GM23338 (cell line): ENCODE measurements at regions not wholly inside any gene's neighbourhood (a gene's known extent, or its start where the extent isn't known, plus 50 kb on each side); places are given as distances from the start of the nearest gene placed in this dataset.
"Not testable (repeated sequence)": the region's sequence is repeated elsewhere in the genome, so short reads cannot be mapped to it uniquely, and the experiment has no call there.

ENCODE experiments used
- ATAC-seq: fragments of 200-7000 bp; cut with Tn5 transposase; 3 replicates; pipeline ENCODE4 v1.9.1; 2020
- DNase-seq: peaks from one replicate; pipeline ENCODE4 v3.0.0-alpha.2; 2015; ENCODE audit warnings: low spot score
- H2AFZ ChIP-seq: fragments of 200-600 bp; sonication (generic); 2 replicates; pipeline ENCODE4 v1.8.0; 2016; ENCODE audit warnings: antibody characterized with exemption, mild to moderate bottlenecking, moderate library complexity
- H3F3A ChIP-seq: fragments of 200-600 bp; sonication (generic); replicated peaks from 2 replicates; pipeline ENCODE4 v1.8.0; 2017; ENCODE audit warnings: antibody characterized with exemption, mixed run types, low read depth
- H3K27ac ChIP-seq: fragments of 200-600 bp; sonication (generic); 2 replicates; pipeline ENCODE4 v1.6.1; 2016; ENCODE audit warnings: low read depth
- H3K27me3 ChIP-seq: fragments of 200-600 bp; sonication (generic); 2 replicates; pipeline ENCODE4 v1.8.0; 2016; ENCODE audit warnings: mild to moderate bottlenecking, mixed run types, moderate library complexity; ENCODE audit not compliant: insufficient read depth
- H3K36me3 ChIP-seq: fragments of 200-600 bp; sonication (generic); 2 replicates; pipeline ENCODE4 v1.8.0; 2016; ENCODE audit warnings: mild to moderate bottlenecking; ENCODE audit not compliant: insufficient read depth
- H3K4me1 ChIP-seq: fragments of 200-600 bp; sonication (generic); 2 replicates; pipeline ENCODE4 v1.8.0; 2016; ENCODE audit warnings: mild to moderate bottlenecking, moderate library complexity; ENCODE audit not compliant: insufficient read depth
- H3K4me2 ChIP-seq: fragments of 200-600 bp; sonication (generic); 2 replicates; pipeline ENCODE4 v1.7.1; 2017; ENCODE audit warnings: mixed run types
- H3K4me3 ChIP-seq: fragments of 200-600 bp; sonication (generic); 2 replicates; pipeline ENCODE4 v1.6.1; 2016; ENCODE audit warnings: mixed run types
- H3K79me2 ChIP-seq: fragments of 200-600 bp; sonication (generic); replicated peaks from 2 replicates; pipeline ENCODE4 v1.8.0; 2017; ENCODE audit warnings: mild to moderate bottlenecking; ENCODE audit not compliant: insufficient read depth
- H3K9me2 ChIP-seq: fragments of 200-600 bp; sonication (generic); 2 replicates; pipeline ENCODE4 v1.8.0; 2017; ENCODE audit not compliant: insufficient read depth
- H4K20me1 ChIP-seq: fragments of 200-600 bp; sonication (generic); replicated peaks from 2 replicates; pipeline ENCODE4 v1.8.0; 2017; ENCODE audit warnings: mild to moderate bottlenecking; ENCODE audit not compliant: insufficient read depth
- H3K27ac Mint-ChIP-seq: 2 replicates; pipeline ENCODE4 v1.8.0; 2020; ENCODE audit warnings: inconsistent platforms, mild to moderate bottlenecking, moderate library complexity, mixed read lengths
- H3K27me3 Mint-ChIP-seq: 3 replicates; pipeline ENCODE4 v1.8.0; 2022; ENCODE audit warnings: low read depth, mild to moderate bottlenecking, moderate library complexity, mixed read lengths, inconsistent platforms; ENCODE audit not compliant: insufficient read depth, poor library complexity
- H3K36me3 Mint-ChIP-seq: 3 replicates; pipeline ENCODE4 v1.8.0; 2021; ENCODE audit warnings: low read depth, mild to moderate bottlenecking, inconsistent platforms, moderate library complexity, mixed read lengths
- H3K4me1 Mint-ChIP-seq: 3 replicates; pipeline ENCODE4 v1.8.0; 2020; ENCODE audit warnings: mild to moderate bottlenecking, inconsistent platforms, mixed read lengths
- H3K4me3 Mint-ChIP-seq: 3 replicates; pipeline ENCODE4 v1.8.0; 2021; ENCODE audit warnings: moderate library complexity, mild to moderate bottlenecking, inconsistent platforms, mixed read lengths
- H3K9me3 Mint-ChIP-seq: 3 replicates; pipeline ENCODE4 v1.8.0; 2020; ENCODE audit warnings: moderate library complexity, mild to moderate bottlenecking, inconsistent platforms, mixed read lengths
- CREB1 ChIP-seq: fragments of 250-450 bp; sonication (Bioruptor Pico); IDR thresholded peaks from 2 replicates; pipeline ENCODE4 v1.5.0; 2020; ENCODE audit warnings: low read depth, mild to moderate bottlenecking, moderate library complexity
- NANOG ChIP-seq: IDR thresholded peaks from 2 replicates; pipeline ENCODE4 v1.6.1; 2016; ENCODE audit warnings: antibody characterized with exemption, borderline replicate concordance
- POLR2AphosphoS5 ChIP-seq: IDR thresholded peaks from 2 replicates; pipeline ENCODE4 v1.6.1; 2016; ENCODE audit warnings: antibody characterized with exemption, low read depth
- ZNF331 ChIP-seq: fragments of 250-450 bp; sonication (Bioruptor Pico); IDR thresholded peaks from 2 replicates; pipeline ENCODE4 v1.5.0; 2020; ENCODE audit warnings: low read depth, mild to moderate bottlenecking, moderate library complexity
- ZNF462 ChIP-seq: fragments of 250-450 bp; sonication (Bioruptor Pico); IDR thresholded peaks from 2 replicates; pipeline ENCODE4 v1.5.0; 2020; ENCODE audit warnings: mild to moderate bottlenecking, moderate library complexity

DNA sequence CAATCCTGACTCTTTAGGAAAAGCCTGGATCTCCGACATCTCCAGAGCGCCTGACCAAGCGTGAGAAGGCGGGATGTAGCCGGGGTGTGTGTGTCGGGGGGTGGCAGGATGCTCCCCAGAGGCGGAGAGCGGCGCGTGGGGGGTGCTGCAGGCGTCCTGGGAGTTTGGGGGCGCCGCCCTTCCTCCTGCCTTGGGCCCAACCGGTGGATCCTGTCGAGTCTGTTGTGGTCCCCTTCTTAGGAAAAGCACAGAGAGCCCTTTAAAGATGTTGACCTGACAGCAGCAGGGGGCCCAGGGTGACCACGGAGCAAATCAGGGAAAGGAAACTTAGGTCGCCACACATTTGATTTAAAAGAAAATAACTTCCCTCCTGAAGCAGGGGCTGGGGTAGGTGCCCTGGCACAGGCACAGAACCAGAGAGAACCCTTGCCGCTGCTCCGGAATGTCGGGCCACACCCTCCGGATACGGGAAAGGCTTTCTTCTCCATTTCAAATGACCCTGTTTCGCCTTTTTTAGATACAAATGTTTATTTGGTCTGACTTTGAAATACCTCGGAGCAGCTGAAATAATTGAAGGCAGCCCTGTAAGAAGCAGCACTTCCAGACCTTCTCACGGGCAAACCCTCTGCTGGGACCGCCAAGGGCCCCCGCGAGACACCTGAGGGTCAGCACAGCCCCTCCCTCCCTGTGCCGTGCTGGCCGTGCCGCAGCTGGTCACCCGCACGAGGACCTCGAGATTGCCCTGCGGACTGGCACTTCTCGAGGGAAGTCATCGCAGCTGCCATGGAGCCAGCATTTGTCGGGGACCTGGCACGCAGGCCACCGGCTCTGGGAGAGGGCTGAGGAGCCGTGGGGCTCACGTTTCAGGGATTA is 102.9 kb upstream of the KLF13 start:
- DNase-seq (peak; percentile 16), ATAC-seq (peak; percentile 26)
- Mint-ChIP-seq H3K4me1 (peaks cover 34% of the 10 kb centered on the region), H3K36me3 (no peaks in the 10 kb centered on the region; the same call in 2 of the 3 replicates), H3K9me3 (no peaks in the 10 kb centered on the region; the same call in 2 of the 3 replicates), H3K27me3 (peaks cover 13% of the 10 kb centered on the region), H3K4me3 (no peak overlapping the region), H3K27ac (no peak overlapping the region)
- Histone ChIP-seq H3K27me3 (no peaks in the 10 kb centered on the region), H3K9me2 (no peaks in the 10 kb centered on the region), H3K4me1 (peaks cover 23% of the 10 kb centered on the region), H3K36me3 (no peaks in the 10 kb centered on the region), H3K79me2 (no peaks in the 10 kb centered on the region), H2AFZ (peak overlapping the region; percentile 56), H3F3A (no peaks in the 10 kb centered on the region), H3K4me3 (peak overlapping the region; percentile 32; the same call in 1 of the 2 replicates), H3K27ac (no peak overlapping the region), H3K4me2 (peak overlapping the region; percentile 66), H4K20me1 (no peaks in the 10 kb centered on the region)
- no peak for TF ChIP-seq NANOG
- no peak for TF ChIP-seq ZNF331
- TF ChIP-seq POLR2AphosphoS5, result no peak

- not testable (repeated sequence) for H3K9me2 ChIP-seq, H3K27ac ChIP-seq, H4K20me1 ChIP-seq, H3K27me3 ChIP-seq, H3F3A ChIP-seq, H3K27ac Mint-ChIP-seq, H3K36me3 Mint-ChIP-seq, H3K4me3 Mint-ChIP-seq, H3K4me3 ChIP-seq, H3K36me3 ChIP-seq, ATAC-seq, H2AFZ ChIP-seq, H3K79me2 ChIP-seq, H3K9me3 Mint-ChIP-seq
- 0 out of 2 replicates have a peak overlapping the region, but pooled peaks have one; percentile 66 for H3K4me2 ChIP-seq
- peaks cover 23% of the 10 kb centered on the region for H3K4me1 ChIP-seq
- peaks cover 34% of the 10 kb centered on the region for H3K4me1 Mint-ChIP-seq
- H3K27me3 Mint-ChIP-seq, result peaks cover 13% of the 10 kb centered on the region
- DNase-seq, result peak; percentile 18
Observed at GRCh38 chr15:31224661-31225060, 102.0 kb upstream of the KLF13 start.

- Histone ChIP-seq H3K4me1 (peaks cover 23% of the 10 kb centered on the region), H4K20me1 (no peaks in the 10 kb centered on the region), H3K27ac (no peak overlapping the region), H3K4me3 (no peak overlapping the region), H3K27me3 (no peaks in the 10 kb centered on the region), H3K4me2 (no peak overlapping the region), H3F3A (no peaks in the 10 kb centered on the region), H2AFZ (no peak overlapping the region), H3K9me2 (no peaks in the 10 kb centered on the region), H3K79me2 (no peaks in the 10 kb centered on the region), H3K36me3 (no peaks in the 10 kb centered on the region)
- no peak overlapping the region for H3K4me3 Mint-ChIP-seq
- DNase-seq, result no peak
- H3K36me3 Mint-ChIP-seq, result no peaks in the 10 kb centered on the region; the same call in 2 of the 3 replicates
- H3K4me1 Mint-ChIP-seq, result peaks cover 34% of the 10 kb centered on the region
- no peak overlapping the region for H3K27ac Mint-ChIP-seq
- no peak for ATAC-seq
- no peaks in the 10 kb centered on the region; the same call in 2 of the 3 replicates for H3K9me3 Mint-ChIP-seq
- H3K27me3 Mint-ChIP-seq, result peaks cover 13% of the 10 kb centered on the region
- no peak for TF ChIP-seq CREB1 (CRISPR knock-in tag)
- no peak for TF ChIP-seq ZNF462
- TF ChIP-seq ZNF331, result no peak
Observed at GRCh38 chr15:31225356-31225955, 101.2 kb upstream of the KLF13 start.
